Left renal cortex interstitium (tissue), 4 donors: ENCODE measurements at regions not wholly inside any gene's neighbourhood (a gene's known extent, or its start where the extent isn't known, plus 50 kb on each side); places are given as distances from the start of the nearest gene placed in this dataset.

Experiments used
- DNase-seq, 4 donors: peaks; one replicate each; pipeline ENCODE4 v3.0.0-alpha.2; 2013; ENCODE audit warnings: low read depth in 4 of 4, low spot score in 2 of 4, missing footprints in 1 of 4

DNA sequence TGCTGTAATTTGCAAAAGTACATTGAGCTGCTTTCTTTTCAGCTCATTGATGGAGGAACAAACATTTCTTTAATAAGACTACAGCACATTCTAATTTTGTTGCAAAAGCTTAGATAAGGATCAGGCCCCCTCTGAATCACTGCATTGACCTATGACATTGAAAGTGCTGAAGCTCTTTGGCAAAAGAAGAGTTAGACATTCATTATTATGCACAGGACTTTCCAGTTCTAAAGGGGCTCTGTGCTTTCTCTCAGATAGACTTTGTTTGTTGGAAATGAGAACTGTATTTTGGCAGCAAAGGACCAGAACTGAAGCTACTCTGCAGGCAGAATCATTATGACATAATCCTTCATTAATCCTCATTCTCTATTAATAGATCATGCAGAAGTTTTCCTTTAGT, 252.9 kb upstream of the SOX2 start:
- no peak for DNase-seq

DNA sequence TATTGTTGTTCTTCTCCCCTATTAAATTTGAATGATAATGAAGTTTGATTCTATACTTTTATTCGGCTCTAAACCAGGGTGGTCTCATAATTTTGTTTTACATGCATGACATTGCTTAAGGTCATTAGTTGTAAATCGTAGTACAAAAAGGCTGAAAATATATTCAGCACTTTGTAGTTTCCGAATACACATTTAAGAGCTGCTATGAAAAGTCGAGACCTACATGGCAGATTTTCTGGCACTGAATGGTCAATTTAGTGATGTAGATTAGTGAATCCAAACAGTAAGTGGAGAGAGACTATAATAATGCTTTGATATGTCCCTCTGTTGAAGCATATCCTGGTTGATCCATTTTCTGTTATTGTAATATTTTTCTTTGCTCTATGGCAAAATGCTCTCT, 254.0 kb upstream of the SOX2 start:
- DNase-seq, result no peak

DNA sequence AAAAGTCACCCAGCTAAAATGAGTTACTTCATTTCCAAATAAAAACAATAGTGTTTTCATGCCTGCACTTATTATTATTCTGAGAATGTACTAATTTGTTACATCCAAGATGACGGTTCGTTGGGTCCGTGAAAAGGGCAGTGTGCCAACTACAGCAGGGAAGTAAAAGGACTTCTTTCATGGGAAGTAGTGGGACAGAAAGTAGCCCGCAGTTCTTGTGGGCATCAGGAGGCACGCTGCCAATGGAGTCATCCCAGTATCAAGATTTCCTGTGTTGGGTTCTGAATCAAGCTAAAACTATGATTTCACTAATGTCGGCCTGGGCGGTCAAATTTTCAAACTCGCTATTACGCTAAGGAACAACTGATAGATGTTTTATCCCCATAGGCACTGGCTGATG, 254.5 kb upstream of the SOX2 start:
- DNase-seq, result no peak

DNA sequence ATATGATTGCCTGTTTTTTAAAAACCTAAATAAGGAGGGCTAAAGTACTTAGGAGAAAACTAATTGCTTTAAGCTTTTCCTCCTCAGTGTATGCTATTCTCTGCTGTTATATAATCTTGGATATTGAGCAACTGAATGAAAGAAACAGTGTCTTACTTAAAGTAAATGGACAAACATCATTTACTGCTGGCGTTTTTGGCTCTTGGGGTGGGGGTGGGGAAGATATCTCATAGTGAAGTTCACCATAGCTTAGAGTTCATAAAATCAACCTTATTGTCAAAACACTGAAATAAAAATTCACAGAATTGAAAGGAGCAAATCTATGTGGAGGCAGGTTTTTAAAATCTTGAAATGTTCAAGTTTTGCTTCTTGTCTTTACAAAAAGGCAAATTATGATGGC, 256.4 kb upstream of the SOX2 start:
- no peak for DNase-seq

DNA sequence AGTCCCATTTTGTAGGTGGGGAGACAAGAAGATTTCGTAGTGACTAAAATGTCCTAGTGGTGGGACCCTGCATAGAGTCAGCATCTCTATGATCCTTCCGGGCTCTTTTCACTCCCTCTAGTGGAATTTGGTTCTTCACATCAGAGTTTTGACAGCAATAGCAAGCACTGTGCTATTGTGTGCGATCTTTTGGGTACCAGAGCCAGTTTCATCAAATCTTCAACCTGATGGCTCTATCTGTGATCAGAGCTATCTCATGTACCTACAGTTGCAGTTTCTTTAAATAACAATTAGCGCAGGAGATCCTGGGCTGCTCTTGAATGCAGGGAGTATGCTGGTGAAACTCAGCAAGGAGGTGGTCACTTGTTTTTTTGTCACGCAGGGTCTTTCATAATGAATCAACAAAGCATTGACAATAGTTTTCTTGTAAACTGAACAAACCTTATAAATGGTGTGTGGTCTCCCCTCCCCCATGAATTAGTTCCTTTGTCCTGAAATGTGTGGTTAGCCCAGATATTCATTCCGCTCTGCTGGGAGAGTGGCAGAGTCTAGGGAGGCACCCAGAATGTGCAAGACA, 257.2 kb upstream of the SOX2 start:
- DNase-seq, result no peak

DNA sequence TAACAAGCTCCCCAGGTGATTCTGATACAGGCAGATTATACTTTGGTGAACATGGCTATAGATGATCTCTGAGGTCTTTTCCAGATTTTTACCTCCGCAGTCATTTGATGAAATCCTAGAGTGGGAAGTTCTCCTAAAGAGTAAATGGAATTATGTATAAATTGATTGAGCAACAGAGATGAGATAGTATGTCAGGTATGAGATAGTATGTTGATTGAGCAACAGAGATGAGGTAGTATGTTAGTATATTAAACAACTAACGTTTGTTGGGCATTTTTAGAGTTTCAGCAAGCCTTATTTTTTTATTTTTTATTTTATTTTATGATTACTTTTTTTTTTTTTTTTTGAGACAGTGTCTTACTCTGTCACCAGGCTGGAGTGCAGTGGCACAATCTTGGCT, 265.0 kb upstream of the SOX2 start:
- no peak for DNase-seq

DNA sequence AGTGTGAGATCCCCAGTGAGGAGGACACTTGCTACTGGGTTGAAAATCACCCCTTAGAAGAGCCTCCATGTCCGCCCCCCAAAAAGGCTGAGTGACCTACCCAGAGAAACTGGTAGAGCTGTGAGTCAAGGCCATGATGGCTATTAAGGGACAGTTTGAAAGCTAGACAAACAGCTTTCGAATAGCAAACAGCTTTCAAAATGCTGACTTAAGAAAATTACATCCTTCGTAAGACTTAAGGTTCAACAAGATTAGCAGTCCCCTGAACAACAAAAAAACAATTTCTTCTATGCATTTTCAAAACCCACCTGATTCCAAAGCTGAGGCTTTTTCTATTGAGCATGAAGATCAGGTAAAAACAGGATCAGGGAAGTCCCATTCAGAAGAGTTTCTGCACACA, 269.7 kb upstream of the SOX2 start:
- no peak for DNase-seq

DNA sequence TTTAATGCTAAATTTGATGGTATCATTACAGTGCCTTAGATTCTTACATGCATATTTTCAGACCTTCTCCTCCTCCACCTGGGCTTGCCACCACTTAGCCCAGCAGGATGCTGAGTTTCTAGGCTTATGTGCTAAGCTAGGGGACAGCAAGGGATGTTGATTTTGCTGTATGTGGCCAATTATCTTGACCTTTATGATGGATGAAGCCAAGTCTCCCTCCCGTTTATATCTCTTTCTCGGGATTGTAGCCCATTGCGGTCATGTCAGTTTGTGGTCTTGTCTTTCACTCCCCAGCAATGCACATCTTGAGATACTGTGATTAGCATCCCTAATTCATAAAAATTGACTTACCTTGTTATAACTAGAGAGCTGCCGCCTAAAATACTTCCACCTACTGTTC, 278.7 kb upstream of the SOX2 start:
- no peak for DNase-seq

DNA sequence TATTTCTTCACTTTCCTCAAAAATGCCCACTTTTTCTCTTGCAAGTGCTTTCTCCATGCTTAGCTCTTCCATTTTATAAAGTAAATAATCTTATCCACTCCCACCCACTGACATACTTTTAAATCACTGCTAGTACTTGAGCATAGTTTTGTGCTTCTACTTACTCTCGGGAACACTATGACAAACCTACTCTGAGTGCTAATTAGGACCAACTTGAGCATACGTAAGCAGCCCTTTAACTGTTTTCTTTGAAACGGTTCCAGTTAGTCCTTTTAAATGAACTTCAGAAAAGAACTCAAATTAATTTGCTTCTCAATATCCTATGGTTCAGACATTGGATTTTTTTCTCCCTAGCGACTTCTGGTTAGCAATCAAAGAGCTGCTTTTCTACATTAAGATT, 280.0 kb upstream of the SOX2 start:
- no peak for DNase-seq

DNA sequence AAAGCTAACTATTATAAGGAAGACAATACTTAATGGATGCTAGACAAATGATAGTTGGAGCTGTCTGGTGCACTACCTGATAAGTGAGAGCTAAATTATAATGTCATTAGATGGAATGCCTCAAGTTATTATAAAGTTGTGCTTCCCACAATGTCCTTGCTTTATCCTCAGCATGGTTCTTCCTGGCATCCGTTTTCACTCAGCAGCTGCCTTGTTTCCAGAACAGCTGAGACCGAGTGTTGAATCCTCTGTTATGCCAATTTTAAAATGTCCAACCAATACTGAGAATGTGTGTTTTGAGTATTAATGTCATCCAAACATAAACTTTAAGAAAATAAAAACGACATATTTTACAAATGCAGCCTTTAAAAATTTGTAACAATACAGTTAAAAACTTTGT, 286.7 kb upstream of the SOX2 start:
- DNase-seq, result no peak

DNA sequence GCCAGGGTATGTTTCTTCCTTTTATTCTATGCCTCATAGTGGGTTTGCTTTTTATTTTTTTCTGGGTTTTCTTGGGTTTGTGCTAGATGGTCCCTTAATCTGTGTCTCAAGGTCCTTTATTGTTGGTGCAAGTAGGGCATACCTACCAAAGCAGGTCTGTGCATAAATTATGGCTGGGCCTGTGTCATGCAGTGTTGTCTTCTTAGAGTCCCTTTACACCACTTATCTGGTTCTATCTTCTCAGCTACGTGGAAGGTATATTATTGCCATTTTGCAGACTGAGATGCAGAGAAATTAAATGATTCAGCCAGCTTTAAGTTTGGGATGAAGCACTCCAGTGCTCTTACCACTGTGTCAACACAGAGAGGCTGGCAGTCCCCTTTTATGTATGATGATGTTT, 293.5 kb upstream of the SOX2 start:
- no peak for DNase-seq

DNA sequence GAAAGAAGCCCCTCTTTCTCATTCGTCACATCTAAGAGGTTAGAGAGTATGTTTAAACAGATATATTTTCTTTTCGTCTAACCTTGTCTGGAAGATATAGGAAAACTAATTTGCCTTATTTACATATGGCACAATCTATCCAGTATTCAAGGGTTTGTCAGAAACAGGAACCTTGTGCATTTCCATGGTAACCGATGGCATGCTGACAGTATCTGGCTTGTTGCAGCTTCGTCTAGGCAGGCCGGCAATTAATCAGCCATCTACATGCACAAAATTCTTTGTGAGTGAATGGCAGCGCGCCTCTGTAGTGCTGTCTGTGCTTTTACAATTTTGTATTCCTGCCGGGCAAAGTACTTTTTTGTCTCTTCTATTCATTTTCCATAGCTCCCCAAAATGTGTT, 294.0 kb upstream of the SOX2 start:
- no peak for DNase-seq

DNA sequence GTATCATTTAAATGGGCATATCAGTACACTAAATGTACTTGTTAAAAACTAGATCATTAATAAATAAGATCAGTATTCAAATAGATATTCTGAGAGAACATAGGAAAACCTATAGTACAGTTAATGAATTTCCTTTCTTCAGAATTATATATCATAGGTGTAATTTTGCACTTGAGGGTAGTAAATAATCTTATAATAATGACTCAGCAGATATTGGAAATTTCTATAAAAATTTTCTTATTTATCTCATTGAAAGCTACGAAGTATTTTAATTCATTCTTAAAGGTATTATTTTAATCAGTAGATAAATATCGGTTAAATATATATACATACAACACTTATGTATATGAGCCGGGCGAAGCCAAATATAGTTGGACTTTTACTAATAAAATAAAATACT, 300.9 kb upstream of the SOX2 start:
- DNase-seq, result no peak

DNA sequence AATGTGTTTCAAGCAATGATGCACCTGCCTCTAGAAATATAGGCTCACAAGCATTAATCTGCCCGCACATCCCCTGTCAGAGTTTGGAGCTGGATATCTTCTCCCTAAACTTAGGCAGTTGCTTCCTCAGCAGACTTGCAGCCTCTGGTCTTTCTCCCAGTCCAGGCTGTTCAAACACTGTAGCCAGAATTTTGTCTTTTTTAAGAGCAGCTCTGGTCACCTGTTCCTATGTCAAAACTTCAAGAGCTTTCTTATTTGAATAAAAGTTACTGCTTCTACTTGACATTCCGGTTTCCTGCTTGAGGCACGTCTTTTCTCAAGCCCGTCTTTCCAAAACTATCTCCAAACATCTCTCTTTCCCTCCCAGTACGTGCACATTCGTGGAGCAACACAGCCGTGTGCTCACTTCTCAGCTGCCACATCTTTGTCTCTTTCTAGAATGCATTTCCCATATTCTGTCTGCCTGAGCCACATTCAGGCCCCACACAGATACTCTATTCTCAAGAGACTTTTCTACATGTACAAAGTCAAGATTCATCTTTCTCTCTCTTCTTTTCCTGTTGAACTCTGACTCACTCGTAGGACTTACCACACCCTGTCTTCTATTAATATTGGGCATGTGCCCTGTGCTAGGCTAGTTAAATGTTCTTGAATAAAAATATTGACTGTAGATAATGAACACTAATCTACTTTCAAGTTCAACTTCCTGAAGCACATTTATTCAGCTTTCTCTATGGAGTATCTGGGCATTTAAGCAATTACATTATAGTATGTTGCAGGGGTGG, 307.7 kb upstream of the SOX2 start:
- no peak for DNase-seq

DNA sequence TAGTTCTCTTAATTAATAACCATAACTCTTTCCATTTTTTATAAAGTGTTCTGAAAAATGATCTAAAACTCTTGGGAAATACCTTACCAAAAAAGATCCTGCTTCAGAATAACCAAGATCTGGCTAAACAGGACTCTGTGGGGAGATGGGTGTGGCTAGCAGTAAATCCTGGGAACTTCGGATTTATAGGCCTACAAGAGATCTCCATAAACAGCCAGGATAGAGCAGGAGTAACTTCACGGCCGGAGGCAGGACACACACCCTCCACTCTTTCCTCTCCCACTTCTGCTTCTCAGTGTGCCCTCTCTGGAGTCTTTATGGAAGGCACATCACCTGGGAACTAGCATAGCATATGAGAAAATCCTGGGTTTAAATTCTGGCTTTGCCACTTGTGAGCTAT, 309.4 kb upstream of the SOX2 start:
- no peak for DNase-seq

DNA sequence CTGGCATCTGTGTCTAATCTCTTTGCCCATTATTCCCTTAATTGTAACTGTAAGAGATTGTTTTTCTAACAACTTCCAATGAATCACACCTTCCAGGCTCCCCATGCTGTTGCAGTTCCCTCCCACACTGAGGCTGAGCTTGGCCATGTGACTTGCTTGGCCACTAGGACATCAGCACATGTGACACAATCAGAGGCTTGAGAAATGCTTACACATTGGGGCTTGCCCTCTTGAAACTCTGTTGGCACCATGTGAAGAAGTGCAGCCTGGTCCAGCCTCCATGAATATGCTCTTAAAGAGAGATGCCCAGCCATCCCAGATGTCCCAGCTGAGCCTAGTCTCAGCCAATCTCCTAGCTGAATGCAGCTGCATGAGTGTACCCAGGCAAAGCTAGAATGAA, 326.8 kb upstream of the SOX2 start:
- DNase-seq, result no peak

DNA sequence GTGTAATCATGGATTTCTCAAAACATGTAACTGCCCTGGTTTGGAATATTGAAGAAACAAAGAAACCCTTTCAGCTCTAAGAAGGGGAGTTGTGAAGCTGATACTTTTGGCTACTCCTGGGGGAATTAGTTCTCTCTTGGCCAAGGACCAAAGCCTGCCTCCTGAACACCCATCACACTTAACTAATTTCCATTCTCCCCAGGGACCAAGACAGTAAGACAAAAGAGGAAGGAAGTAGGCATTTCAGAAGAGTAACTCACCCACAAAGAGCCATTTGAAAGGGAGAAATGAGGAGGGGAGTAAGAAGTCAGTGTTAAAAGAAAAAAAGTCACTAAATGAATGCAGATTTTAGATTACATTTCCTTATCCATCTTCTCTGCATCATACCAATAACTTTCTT, 328.0 kb upstream of the SOX2 start:
- no peak for DNase-seq

DNA sequence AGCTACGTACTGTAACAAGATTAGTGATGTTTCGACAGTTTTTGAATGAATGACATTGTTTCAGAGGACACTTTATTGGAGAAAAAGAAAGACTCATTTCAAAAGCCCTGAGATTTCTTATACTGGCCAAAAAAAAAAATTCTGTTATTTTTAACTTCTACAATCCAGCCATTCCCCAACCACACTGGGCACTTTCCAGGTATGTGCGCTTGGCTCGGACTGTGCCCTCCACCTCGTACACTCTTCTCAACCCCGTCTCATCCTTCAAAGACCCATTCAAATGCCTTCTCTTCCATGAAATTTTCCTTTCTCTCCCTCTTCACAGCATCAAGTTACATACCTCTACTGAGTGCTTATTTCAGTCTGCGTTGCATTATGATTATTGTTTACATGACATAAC, 328.5 kb upstream of the SOX2 start:
- DNase-seq, result no peak

DNA sequence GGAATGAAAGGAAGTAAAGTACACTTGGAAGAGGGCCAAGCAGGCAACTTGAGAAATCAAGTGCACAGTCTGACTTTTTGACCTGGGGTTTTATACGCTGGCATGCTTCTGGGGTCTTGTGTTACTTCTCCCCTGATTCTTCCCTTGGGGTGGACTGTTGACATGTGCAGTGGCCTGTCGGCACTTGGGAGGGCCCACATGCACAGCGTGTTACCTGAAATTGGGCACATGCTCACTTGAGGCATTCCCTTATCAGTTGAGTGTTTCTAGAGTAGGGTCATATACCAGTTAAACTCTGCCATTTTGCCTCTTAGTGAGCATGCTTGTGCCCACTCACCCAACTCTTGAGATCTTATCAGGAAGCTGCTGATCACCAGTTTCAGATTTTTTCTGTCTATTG, 329.1 kb upstream of the SOX2 start:
- no peak for DNase-seq

DNA sequence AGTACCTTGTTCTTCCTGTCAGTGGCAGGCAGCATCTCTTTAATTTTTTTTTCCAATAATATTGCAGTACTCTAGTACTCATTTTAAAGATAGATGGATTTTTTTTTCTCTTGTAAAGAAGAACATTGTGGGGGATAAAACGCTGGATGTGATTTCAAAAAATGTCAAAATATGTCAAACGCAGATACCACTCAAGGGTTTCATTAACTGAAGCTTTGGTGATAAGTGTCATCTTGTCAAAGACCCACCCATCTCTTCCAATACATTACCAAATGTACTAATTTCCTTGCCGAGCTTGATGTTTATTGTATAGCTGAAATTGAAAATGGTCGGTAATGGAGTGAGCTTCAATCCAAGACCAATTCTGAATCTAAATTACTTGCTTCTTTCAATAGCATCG, 332.4 kb upstream of the SOX2 start:
- no peak for DNase-seq

DNA sequence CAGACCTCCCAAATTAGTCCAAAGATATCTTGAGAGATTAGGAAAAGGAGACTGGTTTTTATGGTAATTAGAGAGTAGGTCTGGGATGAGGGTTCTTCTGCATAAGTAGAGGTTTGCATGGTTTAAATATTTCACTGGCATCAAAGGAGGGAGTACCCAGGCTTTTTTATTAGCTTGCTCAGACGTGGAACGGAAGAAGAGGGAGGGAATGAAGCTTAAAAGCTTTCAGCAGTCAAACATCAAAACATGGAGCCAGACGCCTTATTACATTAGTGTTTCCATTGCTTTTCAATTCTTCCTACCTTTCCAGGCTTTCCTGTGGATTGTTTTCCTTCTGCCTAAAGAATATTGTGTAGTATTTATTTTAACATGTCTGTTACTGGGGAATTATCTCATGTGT, 342.1 kb upstream of the SOX2 start:
- no peak for DNase-seq

DNA sequence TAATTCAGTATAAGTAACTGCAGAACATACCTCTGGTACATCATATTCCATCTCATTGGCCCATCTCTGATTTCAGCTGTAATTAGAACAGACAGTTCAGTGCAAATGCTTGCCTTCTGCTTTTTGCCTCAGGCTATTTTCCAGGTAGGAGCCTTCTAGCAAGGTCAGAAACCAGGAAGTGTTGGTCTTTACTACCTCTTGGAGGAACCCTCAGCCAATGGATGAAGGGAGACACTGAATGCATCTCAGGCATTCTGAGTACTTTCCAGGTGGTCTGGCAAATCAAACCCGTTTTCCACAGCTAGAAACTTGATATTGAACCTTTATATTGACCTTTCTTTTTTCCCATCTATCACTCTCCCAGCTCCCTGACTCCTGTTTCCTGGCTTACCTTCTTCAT, 348.5 kb upstream of the SOX2 start:
- DNase-seq, result no peak

DNA sequence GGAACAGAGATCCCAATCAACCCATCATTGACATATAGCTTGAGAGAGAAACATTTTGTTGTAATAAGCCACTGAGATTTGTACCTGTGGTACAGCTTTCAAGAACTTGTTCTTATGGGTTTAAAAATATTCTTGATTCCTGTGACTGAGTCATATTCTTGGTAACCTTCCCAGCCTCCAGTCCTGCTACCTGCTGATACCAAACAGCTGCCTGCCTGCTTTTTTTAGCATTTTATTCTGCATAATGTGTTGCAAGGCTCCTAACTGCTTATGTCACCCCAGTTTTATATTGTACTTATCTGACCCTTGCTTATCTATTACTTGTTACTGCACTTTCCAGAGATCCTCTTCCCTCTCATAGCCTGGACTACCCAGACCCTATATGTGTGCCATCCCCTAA, 349.3 kb upstream of the SOX2 start:
- no peak for DNase-seq
